NCI-H2196 treated with DMSO at 0.1 percent for 48 hours (cell line): ENCODE measurements at regions not wholly inside any gene's neighbourhood (a gene's known extent, or its start where the extent isn't known, plus 50 kb on each side); places are given as distances from the start of the nearest gene placed in this dataset.
A peak's percentile ranks its signal among the peaks of the same experiment; 100 is the strongest.
"Not testable (repeated sequence)": the region's sequence is repeated elsewhere in the genome, so short reads cannot be mapped to it uniquely, and the experiment has no call there.

Source experiments
- DNase-seq: peaks from one replicate; lab custom pipeline; 2025; ENCODE audit not compliant: unreplicated experiment; lab: John Stamatoyannopoulos, UW

- no peak for DNase-seq
Measured at GRCh38 chr10:28387140-28387539, 84.3 kb upstream of the MPP7 start.

DNA sequence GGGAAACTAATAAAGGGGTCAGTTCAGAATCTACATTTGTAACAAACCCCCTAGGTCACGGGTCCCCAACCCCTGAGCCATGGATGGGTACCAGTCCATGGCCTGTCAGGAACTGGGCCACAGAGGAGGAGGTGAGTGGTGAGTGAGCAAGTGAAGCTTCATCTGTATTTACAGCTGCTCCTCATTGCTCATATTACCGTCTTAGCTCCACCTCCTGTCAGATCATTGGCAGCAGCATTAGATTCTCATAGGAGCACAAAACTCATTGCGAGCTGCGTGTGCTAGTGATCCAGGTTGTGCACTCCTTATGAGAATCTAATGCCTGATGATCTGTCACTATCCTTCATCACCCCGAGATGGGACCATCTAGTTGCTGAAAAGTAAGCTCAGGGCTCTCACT lies 88.4 kb upstream of the MPP7 start:
- no peak for DNase-seq

DNA sequence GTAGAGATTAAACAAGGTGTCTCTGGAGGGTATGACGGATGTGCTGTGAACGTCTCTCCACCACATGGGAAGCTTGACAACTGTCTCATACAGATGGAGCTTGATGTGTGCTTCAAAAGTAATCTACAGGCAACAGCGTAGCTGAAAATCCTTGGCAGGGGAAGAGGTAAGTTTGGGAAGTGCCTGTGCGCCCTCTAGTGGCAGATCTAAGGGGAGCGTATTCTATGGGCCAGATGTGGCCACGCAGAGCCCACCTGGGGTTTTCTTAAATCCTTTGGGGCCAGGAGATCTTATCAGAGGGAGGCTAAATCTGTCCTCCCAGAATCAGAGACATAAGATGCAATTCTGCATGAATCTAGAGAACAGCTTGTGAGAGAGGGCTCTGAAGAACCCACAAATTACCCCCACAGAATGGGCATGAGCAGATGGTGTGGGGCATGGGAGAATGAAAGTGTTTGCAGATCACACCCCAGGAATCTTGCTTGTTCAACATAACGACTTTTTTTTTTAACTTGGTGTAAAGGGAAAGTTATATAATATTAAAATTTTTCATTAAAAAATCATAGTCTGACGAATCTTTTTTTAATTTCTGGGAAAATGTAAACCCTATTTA lies 91.2 kb upstream of the MPP7 start:
- DNase-seq = peak; percentile 5

GRCh38 chr10:28396331-28396730 lies 93.5 kb upstream of the MPP7 start:
- no peak for DNase-seq

GRCh38 chr10:28397229-28397628 lies 94.4 kb upstream of the MPP7 start:
- no peak for DNase-seq

DNA sequence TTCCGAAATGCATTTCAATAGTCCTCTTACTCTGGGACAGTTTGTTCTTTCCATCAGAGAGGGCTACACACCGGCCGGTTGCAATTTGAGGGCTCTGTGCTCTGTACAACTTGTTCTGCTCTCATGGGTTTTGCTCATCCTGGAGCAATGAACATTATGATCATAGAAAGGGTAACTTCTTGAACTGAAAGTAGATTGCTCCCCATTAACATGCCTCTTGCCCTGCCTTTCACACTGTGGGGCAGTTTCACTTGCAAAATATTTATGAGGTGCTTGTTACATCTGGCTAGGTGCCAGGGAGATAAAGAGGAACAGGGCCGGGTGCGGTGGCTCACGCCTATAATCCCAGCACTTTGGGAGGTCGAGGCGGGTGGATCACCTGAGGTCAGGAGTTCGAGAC lies 97.3 kb upstream of the MPP7 start:
- no peak for DNase-seq

- DNase-seq = no peak
Measured at GRCh38 chr10:28400681-28401080, 97.8 kb upstream of the MPP7 start.

DNA sequence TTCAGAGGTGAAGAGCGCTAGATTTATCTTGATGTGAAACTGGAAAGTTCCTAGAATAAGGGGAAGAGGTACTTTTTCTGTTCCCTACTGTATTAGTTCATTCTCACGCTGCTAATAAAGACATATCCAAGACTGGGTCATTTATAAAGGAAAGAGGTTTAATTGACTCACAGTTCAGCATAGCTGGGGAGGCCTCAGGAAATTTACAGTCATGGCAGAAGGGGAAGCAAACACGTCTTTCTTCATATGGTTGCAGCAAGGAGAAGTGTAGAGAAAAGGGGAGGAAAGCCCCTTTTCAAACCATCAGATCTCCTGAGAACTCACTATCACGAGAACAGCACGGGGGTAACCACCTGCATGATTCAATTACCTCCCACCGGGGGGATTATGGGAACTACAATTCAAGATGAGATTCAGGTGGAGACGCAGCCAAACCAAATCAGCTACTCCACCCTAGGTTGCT lies 99.8 kb upstream of the MPP7 start:
- not testable (repeated sequence) for DNase-seq

GRCh38 chr10:28403090-28403489 lies 100.2 kb upstream of the MPP7 start:
- no peak for DNase-seq

GRCh38 chr10:28408237-28408777 lies 105.4 kb upstream of the MPP7 start:
- no peak for DNase-seq

DNA sequence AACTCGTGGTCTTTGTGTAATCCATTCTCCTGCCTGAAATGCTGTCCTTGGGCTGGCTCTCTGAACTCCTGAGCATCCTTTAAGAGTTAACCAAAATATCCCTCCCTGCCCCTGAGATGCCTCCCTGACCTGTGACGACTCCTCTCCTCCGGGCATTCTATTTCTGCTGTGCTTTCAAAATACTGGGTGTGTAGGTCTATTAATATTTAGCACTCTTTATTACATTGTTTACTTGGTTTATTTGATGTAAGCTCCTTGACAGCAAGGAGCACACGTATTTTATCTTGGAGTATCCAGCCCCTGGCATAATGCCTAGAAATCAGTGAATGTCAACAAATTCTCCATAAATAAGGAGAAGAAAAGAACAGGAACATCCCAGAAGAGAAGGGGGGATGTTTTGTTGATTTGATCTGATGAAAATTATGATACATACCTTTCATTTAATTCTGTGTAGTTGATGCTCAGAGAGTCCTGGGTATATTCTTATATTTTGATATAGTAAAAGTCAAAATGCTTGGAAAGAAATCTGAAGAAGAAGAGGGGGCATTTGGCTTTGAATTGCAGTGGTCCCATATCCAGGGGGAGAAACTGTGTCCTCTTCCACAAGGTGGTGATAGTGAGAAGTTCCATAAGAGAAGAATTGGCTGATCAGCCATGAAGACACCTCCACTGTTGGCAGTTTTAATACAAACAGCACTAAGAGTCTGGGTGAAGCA lies 107.7 kb upstream of the MPP7 start:
- DNase-seq = no peak

DNA sequence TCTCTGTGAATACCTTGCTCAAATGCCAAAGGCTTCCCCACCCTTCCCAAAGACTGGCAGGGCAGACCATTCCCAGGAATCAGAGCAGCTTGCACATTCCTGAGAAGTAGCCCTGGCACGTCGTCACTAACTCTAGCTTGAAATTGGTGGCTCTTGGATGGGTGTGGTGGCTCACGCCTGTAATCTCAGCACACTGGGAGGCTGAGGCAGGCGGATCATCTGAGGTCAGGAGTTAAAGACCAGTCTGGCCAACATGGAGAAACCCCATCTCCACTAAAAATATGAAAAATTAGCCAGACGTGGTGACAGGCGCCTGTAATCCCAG lies 108.2 kb upstream of the MPP7 start:
- DNase-seq = no peak

DNA sequence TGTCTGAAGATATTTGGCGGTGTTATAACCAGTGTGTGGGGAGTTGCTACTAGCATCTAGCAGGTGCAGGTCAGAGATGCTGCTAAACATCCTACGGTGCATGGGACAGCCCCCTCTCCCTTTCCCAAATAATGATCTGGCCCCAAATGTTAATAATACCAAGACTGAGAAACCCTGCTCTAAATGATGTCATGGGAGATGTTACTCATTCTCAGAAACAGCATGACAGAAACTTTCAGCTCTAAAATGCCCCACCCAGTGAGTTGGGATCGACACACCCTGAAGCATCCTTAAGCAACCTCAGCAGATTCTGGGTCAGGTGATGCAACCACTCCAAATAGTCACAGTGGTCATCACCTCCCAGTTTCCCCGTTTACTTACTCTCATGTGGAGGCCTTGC lies 108.8 kb upstream of the MPP7 start:
- DNase-seq = no peak

DNA sequence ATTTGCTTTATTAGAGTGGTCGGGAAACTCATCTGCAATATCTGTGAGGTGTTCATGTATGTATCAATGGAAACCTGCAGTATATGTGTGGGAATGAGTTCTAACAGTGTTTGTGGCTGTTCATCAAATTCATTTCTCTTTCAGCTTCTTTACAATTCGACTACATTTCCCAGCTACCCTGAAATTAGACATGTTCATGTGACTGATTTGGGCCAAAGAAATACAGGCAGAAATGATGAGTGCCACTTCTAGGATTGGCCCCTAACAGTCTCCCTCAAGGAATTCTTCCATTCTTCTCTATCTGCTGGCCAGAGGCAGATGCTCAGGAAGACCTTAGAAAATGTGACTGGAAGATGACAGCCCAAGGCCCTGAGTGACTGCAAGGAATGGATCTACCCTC lies 114.8 kb upstream of the WAC start:
- no peak for DNase-seq

DNA sequence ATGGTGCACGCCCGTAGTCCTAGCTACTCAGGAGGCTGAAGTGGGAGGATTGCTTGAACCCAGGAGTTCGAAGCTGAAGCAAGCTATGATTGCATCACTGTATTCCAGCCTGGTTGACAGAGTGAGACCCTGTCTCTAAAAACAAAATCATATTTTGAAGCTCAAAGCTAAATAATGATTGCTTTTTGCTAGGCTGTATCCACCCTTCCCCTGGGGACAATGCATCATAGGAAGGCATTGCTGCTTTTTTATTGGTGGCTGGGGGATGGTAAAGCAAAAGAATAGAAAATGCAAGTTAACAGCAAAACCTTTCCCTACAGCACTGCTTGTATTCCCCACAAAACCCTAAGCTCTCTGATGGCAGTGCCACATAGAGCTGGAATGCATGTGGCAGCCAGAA lies 107.5 kb upstream of the WAC start:
- DNase-seq = no peak

- no peak for DNase-seq
Measured at GRCh38 chr10:28426392-28427159, 106.3 kb upstream of the WAC start.

DNA sequence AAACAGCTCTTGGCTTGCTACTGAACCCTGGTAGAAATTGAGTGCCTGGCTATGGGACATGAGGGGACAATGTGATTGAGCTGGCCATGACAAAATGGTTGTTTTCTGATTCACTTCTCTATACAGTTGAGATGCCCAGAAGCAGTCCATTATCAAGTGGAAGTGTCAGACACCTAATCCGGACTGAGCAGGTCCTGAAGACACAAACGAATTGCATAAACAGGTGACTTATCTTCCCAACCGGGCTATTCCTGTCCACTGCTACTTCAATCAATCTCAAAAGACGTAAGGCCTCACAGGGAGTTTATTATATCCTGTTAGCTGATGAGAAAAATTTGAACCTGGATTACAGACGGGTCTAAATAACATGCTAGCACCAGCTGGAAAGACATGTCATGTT lies 105.5 kb upstream of the WAC start:
- DNase-seq = no peak

DNA sequence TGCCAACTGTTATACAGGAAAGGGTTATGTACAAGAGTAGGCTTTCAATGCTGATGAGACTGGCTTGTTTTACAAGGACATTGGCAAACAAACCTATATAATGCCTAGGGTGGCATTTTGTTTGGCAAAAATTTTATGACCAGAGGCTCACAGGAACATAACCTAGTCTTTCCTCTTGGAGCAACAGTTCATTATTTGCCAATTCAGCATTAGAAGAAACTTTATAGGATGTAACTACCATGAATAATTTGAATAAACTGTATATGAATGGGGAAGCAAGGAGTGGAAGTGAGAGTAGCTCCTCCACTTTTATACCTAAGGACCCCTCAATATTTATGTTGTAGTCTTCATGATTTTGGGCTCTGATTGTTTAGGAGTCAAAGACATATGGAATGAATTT lies 103.9 kb upstream of the WAC start:
- no peak for DNase-seq

- no peak for DNase-seq
Measured at GRCh38 chr10:28429573-28430216, 103.2 kb upstream of the WAC start.

- no peak for DNase-seq
Measured at GRCh38 chr10:28431139-28431538, 101.8 kb upstream of the WAC start.

DNA sequence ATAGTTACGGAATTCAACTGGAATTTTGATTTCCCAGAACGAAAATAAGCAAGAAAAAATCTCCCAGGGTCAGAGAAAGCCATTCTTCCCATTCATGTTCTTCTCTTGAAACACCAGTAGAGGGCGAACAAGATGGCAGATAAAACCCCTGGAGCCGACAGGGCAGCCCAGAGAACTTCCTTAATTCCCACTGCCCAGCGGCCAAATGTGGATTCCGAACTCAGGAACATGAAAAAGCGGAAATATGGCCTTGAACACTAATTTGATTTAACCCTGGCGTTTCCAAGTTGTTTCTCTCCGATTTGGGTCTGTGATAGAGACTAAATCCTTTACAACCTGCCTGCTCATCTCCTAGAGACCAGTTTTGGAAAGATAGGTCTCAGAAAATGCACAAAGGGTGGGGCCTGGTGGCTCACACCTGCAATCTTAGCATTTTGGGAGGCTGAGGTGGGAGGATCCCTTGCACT lies 100.7 kb upstream of the WAC start:
- DNase-seq = peak; percentile 43
